Neural progenitor cell (in vitro differentiated cells): ENCODE measurements at regions not wholly inside any gene's neighbourhood (a gene's known extent, or its start where the extent isn't known, plus 50 kb on each side); places are given as distances from the start of the nearest gene placed in this dataset.

Source experiments
- DNase-seq: peaks from one replicate; pipeline ENCODE4 v3.0.0-alpha.2; 2016; ENCODE audit warnings: low spot score
- H2AFZ ChIP-seq: fragments of 200-600 bp; sonication (generic); replicated peaks from 2 replicates; pipeline ENCODE4 v1.6.1; 2016; ENCODE audit warnings: antibody characterized with exemption
- H3F3A ChIP-seq: fragments of 200-600 bp; sonication (generic); 2 replicates; pipeline ENCODE4 v1.6.1; 2016; ENCODE audit warnings: antibody characterized with exemption, low read depth
- H3K27ac ChIP-seq: fragments of 200-600 bp; sonication (generic); 2 replicates; pipeline ENCODE4 v1.5.1; 2016; ENCODE audit warnings: mild to moderate bottlenecking
- H3K27me3 ChIP-seq: fragments of 200-600 bp; sonication (generic); 2 replicates; pipeline ENCODE4 v1.6.1; 2016; ENCODE audit warnings: mild to moderate bottlenecking, moderate library complexity
- H3K36me3 ChIP-seq: fragments of 200-600 bp; sonication (generic); 2 replicates; pipeline ENCODE4 v1.5.1; 2016
- H3K4me1 ChIP-seq: fragments of 200-600 bp; sonication (generic); 2 replicates; pipeline ENCODE4 v1.6.1; 2016; ENCODE audit warnings: mixed run types
- H3K4me2 ChIP-seq: fragments of 200-600 bp; sonication (generic); 2 replicates; pipeline ENCODE4 v1.6.1; 2016
- H3K4me3 ChIP-seq: fragments of 200-600 bp; sonication (generic); 2 replicates; pipeline ENCODE4 v1.5.1; 2016
- H3K79me2 ChIP-seq: fragments of 200-600 bp; sonication (generic); 2 replicates; pipeline ENCODE4 v1.6.1; 2016; ENCODE audit warnings: low read depth
- H3K9ac ChIP-seq: fragments of 200-600 bp; sonication (generic); 2 replicates; pipeline ENCODE4 v1.6.1; 2016
- H3K9me3 ChIP-seq: fragments of 200-600 bp; sonication (generic); 2 replicates; pipeline ENCODE4 v1.5.1; 2016; ENCODE audit warnings: low read depth
- H4K20me1 ChIP-seq: fragments of 200-600 bp; sonication (generic); 2 replicates; pipeline ENCODE4 v1.6.1; 2016; ENCODE audit warnings: low read depth
- H3K27ac Mint-ChIP-seq: 3 replicates; pipeline ENCODE4 v1.8.0; 2021; ENCODE audit warnings: mixed read lengths
- H3K27me3 Mint-ChIP-seq: 2 replicates; pipeline ENCODE4 v1.8.0; 2022; ENCODE audit warnings: low read depth, mild to moderate bottlenecking, inconsistent platforms, moderate library complexity, mixed read lengths; ENCODE audit not compliant: insufficient read depth
- H3K36me3 Mint-ChIP-seq: 3 replicates; pipeline ENCODE4 v1.8.0; 2021; ENCODE audit warnings: mixed read lengths
- H3K4me1 Mint-ChIP-seq: 3 replicates; pipeline ENCODE4 v1.8.0; 2021; ENCODE audit warnings: mixed read lengths
- H3K4me3 Mint-ChIP-seq: 3 replicates; pipeline ENCODE4 v1.8.0; 2021; ENCODE audit warnings: mild to moderate bottlenecking, moderate library complexity, mixed read lengths
- H3K9me3 Mint-ChIP-seq: 3 replicates; pipeline ENCODE4 v1.8.0; 2020; ENCODE audit warnings: mixed read lengths
- CTCF ChIP-seq: fragments of 200-600 bp; sonication (generic); IDR thresholded peaks from 2 replicates; pipeline ENCODE4 v1.5.1; 2017; ENCODE audit warnings: antibody characterized with exemption, mild to moderate bottlenecking
- EZH2 ChIP-seq: fragments of 200-600 bp; sonication (generic); IDR thresholded peaks from 2 replicates; pipeline ENCODE4 v1.6.1; 2017; ENCODE audit warnings: antibody characterized with exemption, mild to moderate bottlenecking, moderate library complexity
- EZH2phosphoT487 ChIP-seq: fragments of 200-600 bp; sonication (generic); IDR thresholded peaks from 2 replicates; pipeline ENCODE4 v1.6.1; 2017; ENCODE audit warnings: antibody characterized with exemption

GRCh38 chr5:106423109-106423897 lies 1247.4 kb downstream of the EFNA5 start:
- H3K27ac Mint-ChIP-seq, result no peak overlapping the region

GRCh38 chr5:106420102-106420501 lies 1250.6 kb downstream of the EFNA5 start:
- Histone ChIP-seq H4K20me1 (no peaks in the 10 kb centered on the region), H3K9me3 (no peaks in the 10 kb centered on the region), H3K27ac (no peak overlapping the region), H3K9ac (no peak overlapping the region), H3K79me2 (no peaks in the 10 kb centered on the region), H2AFZ (no peak overlapping the region), H3F3A (no peaks in the 10 kb centered on the region), H3K4me1 (no peaks in the 10 kb centered on the region), H3K4me3 (no peak overlapping the region), H3K36me3 (no peaks in the 10 kb centered on the region), H3K4me2 (no peak overlapping the region), H3K27me3 (no peaks in the 10 kb centered on the region)
- no peak for DNase-seq
- no peaks in the 10 kb centered on the region for H3K36me3 Mint-ChIP-seq
- H3K27ac Mint-ChIP-seq, result no peak overlapping the region
- H3K27me3 Mint-ChIP-seq, result no peaks in the 10 kb centered on the region
- no peaks in the 10 kb centered on the region for H3K4me1 Mint-ChIP-seq
- H3K4me3 Mint-ChIP-seq, result no peak overlapping the region
- H3K9me3 Mint-ChIP-seq, result no peaks in the 10 kb centered on the region
- no peak for TF ChIP-seq CTCF
- no peak for TF ChIP-seq EZH2phosphoT487
- no peak for TF ChIP-seq EZH2

More at GRCh38 chr5:106423109-106423897, 1247.4 kb downstream of the EFNA5 start:
- H3K4me3 ChIP-seq, result no peak overlapping the region
- no peaks in the 10 kb centered on the region for H3K36me3 ChIP-seq
- Mint-ChIP-seq H3K36me3 (no peaks in the 10 kb centered on the region), H3K4me1 (no peaks in the 10 kb centered on the region), H3K4me3 (no peak overlapping the region), H3K27me3 (no peaks in the 10 kb centered on the region), H3K9me3 (no peaks in the 10 kb centered on the region)
- no peak overlapping the region for H3K9ac ChIP-seq
- no peaks in the 10 kb centered on the region for H3K79me2 ChIP-seq
- no peak overlapping the region for H3K27ac ChIP-seq
- no peaks in the 10 kb centered on the region for H3K27me3 ChIP-seq
- H3K9me3 ChIP-seq, result no peaks in the 10 kb centered on the region
- H2AFZ ChIP-seq, result peak overlapping the region; percentile 57
- no peak overlapping the region for H3K4me2 ChIP-seq
- H3K4me1 ChIP-seq, result no peaks in the 10 kb centered on the region
- TF ChIP-seq CTCF (no peak), EZH2phosphoT487 (no peak), EZH2 (no peak)
- no peaks in the 10 kb centered on the region for H4K20me1 ChIP-seq
- peak; percentile 2 for DNase-seq
- H3F3A ChIP-seq, result no peaks in the 10 kb centered on the region

GRCh38 chr5:106418196-106418595 lies 1252.5 kb downstream of the EFNA5 start:
- no peaks in the 10 kb centered on the region for H3K79me2 ChIP-seq

More at GRCh38 chr5:106418196-106418595, 1252.5 kb downstream of the EFNA5 start:
- H3K27me3 Mint-ChIP-seq, result no peaks in the 10 kb centered on the region
- H3K4me2 ChIP-seq, result no peak overlapping the region
- H3K4me1 ChIP-seq, result no peaks in the 10 kb centered on the region
- H3K9me3 ChIP-seq, result no peaks in the 10 kb centered on the region
- H2AFZ ChIP-seq, result no peak overlapping the region
- H3K4me3 Mint-ChIP-seq, result no peak overlapping the region
- DNase-seq, result no peak
- H3K36me3 ChIP-seq, result no peaks in the 10 kb centered on the region
- no peak overlapping the region for H3K27ac ChIP-seq
- H3K27ac Mint-ChIP-seq, result no peak overlapping the region
- H3K4me1 Mint-ChIP-seq, result no peaks in the 10 kb centered on the region
- H3K36me3 Mint-ChIP-seq, result no peaks in the 10 kb centered on the region
- H3K9ac ChIP-seq, result no peak overlapping the region
- H3K27me3 ChIP-seq, result no peaks in the 10 kb centered on the region
- H4K20me1 ChIP-seq, result no peaks in the 10 kb centered on the region
- no peaks in the 10 kb centered on the region for H3F3A ChIP-seq
- TF ChIP-seq EZH2, result no peak
- no peak for TF ChIP-seq EZH2phosphoT487
- TF ChIP-seq CTCF, result no peak
- no peak overlapping the region for H3K4me3 ChIP-seq
- H3K9me3 Mint-ChIP-seq, result no peaks in the 10 kb centered on the region
